HepG2 (cell line): ENCODE measurements at regions not wholly inside any gene's neighbourhood (a gene's known extent, or its start where the extent isn't known, plus 50 kb on each side); places are given as distances from the start of the nearest gene placed in this dataset.

ENCODE experiments used
- ATAC-seq: fragments of 200-7000 bp; cut with Tn5 transposase; 3 replicates; pipeline ENCODE4 v1.9.1; 2020; ENCODE audit warnings: mild to moderate bottlenecking, moderate library complexity
- BruUV-seq: library from RNA; stranded (reverse); fragments of 400-500 nt; replicated peaks from 2 replicates; lab custom pipeline; 2021; lab: Mats Ljungman, UMichigan
- CTCF ChIA-PET: fragments of 300-600 bp; formaldehyde crosslinking; extraction: SDS; loops from one replicate; lab custom pipeline; 2021; ENCODE audit warnings: low total read pairs, inconsistent platforms, low intra/inter-chr PET ratio; lab: Yijun Ruan, JAX
- POLR2A ChIA-PET: fragments of 350-600 bp; sonication (Branson Sonifier 250); formaldehyde crosslinking; loops from one replicate; lab custom pipeline; 2020; ENCODE audit warnings: antibody characterized with exemption, inconsistent platforms; lab: Yijun Ruan, JAX
- DNase-seq: peaks from one replicate; pipeline ENCODE4 v3.0.0-alpha.2; 2015; ENCODE audit warnings: low spot score
- FAIRE-seq: peaks from 3 replicates; lab custom pipeline; 2011; peaks lifted over from hg19 to GRCh38; lab: Jason Lieb, UNC
- H2AFZ ChIP-seq: one replicate; pipeline ENCODE4 v1.6.1; 2011; ENCODE audit warnings: low read length, inconsistent platforms
- H3K27ac ChIP-seq: fragments of 300-600 bp; 3 replicates; pipeline ENCODE4 v1.8.0; 2011; ENCODE audit warnings: mixed run types, mild to moderate bottlenecking, mixed read lengths, low read length, inconsistent platforms; ENCODE audit not compliant: insufficient read depth; ENCODE audit errors: extremely low read length
- H3K27me3 ChIP-seq, 2 experiments: fragments of 200-600 bp in 1 of 2; 2 replicates in 1 of 2; 3 replicates in 1 of 2; pipeline versions ENCODE4 v1.6.0 to v1.8.0; 2011; ENCODE audit warnings: low read length in 2 of 2, mild to moderate bottlenecking in 2 of 2, moderate library complexity in 2 of 2, inconsistent platforms in 1 of 2; ENCODE audit not compliant: insufficient read depth in 2 of 2, control insufficient read depth in 1 of 2
- H3K36me3 ChIP-seq, 2 experiments: fragments of 200-600 bp in 1 of 2; replicated peaks in 1 of 2; 2 replicates in 1 of 2; 3 replicates in 1 of 2; pipeline versions ENCODE4 v1.5.1 to v1.8.0; 2011; ENCODE audit warnings: low read length in 2 of 2, inconsistent platforms in 1 of 2; ENCODE audit not compliant: insufficient read depth in 2 of 2, control insufficient read depth in 1 of 2
- H3K4me1 ChIP-seq: 2 replicates; pipeline ENCODE4 v1.5.1; 2012; ENCODE audit warnings: low read length, inconsistent platforms; ENCODE audit not compliant: insufficient read depth
- H3K4me2 ChIP-seq: 2 replicates; pipeline ENCODE4 v1.6.0; 2011; ENCODE audit warnings: low read depth, low read length, inconsistent platforms
- H3K4me3 ChIP-seq, 3 experiments: fragments of 200-600 bp in 1 of 3; sonication (generic), shearing (Covaris generic) in 1 of 3; replicated peaks in 1 of 3; 2 replicates each; pipeline ENCODE4 v1.5.1; 2011 to 2016; ENCODE audit warnings: low read length in 3 of 3, inconsistent platforms in 2 of 3, low read depth in 2 of 3, mild to moderate bottlenecking in 2 of 3, control low read depth in 1 of 3, mixed read lengths in 1 of 3; ENCODE audit not compliant: insufficient read depth in 1 of 3
- H3K79me2 ChIP-seq: one replicate; pipeline ENCODE4 v1.6.1; 2011; ENCODE audit warnings: low read length, inconsistent platforms; ENCODE audit not compliant: insufficient read depth
- H3K9ac ChIP-seq: 2 replicates; pipeline ENCODE4 v1.6.0; 2011; ENCODE audit warnings: mild to moderate bottlenecking, low read depth, low read length, inconsistent platforms; ENCODE audit not compliant: insufficient read depth
- H3K9me3 ChIP-seq: 2 replicates; pipeline ENCODE4 v1.5.1; 2012; ENCODE audit warnings: mild to moderate bottlenecking, low read length
- H4K20me1 ChIP-seq: 2 replicates; pipeline ENCODE4 v1.6.0; 2011; ENCODE audit warnings: inconsistent platforms, mild to moderate bottlenecking, low read length, moderate library complexity; ENCODE audit not compliant: insufficient read depth
- MEF2D ChIP-seq: sonication (generic); formaldehyde crosslinking; IDR thresholded peaks from 2 replicates; pipeline ENCODE4 v1.5.1; 2020; ENCODE audit warnings: mild to moderate bottlenecking, missing genetic modification reagents
- ZNF724P ChIP-seq: sonication (generic); formaldehyde crosslinking; IDR thresholded peaks from 2 replicates; pipeline ENCODE4 v1.8.0; 2022; ENCODE audit warnings: missing genetic modification reagents, borderline replicate concordance
- WGBS: methylation state at CpG from one replicate; pipeline ENCODE4 v1.1.6; 2017; ENCODE audit warnings: low lambda C conversion rate; 5-methylcytosine and 5-hydroxymethylcytosine counted together
- in situ Hi-C: cut with HindIII; loops from 2 replicates; pipeline ENCODE4 v1.10.0; 2017; ENCODE audit warnings: low pct_unique_long_range_greater_than_20kb; ENCODE audit not compliant: extremely low pct_ligation_motif_present
- intact Hi-C: fragments of 100-400 bp; cut with micrococcal nuclease; formaldehyde crosslinking; loops from one replicate; pipeline ENCODE4 v1.10.0; 2022; ENCODE audit not compliant: unreplicated experiment
- TF ChIP-seq, protein P1 (sequence below): sonication (generic); formaldehyde crosslinking; IDR thresholded peaks from 2 replicates; pipeline ENCODE4 v1.8.0; 2022; ENCODE audit warnings: mild to moderate bottlenecking, missing genetic modification reagents, moderate library complexity
- TF ChIP-seq, protein P2 (sequence below): sonication (generic); formaldehyde crosslinking; IDR thresholded peaks from 2 replicates; pipeline ENCODE4 v1.8.0; 2022; ENCODE audit warnings: mild to moderate bottlenecking, missing genetic modification reagents, borderline replicate concordance
- TF ChIP-seq, protein P3 (sequence below): IDR thresholded peaks from 2 replicates; pipeline ENCODE4 v1.6.1; 2016; ENCODE audit warnings: missing biosample characterization, missing genetic modification reagents, low read depth
- TF ChIP-seq, protein P4 (sequence below): sonication (generic); formaldehyde crosslinking; IDR thresholded peaks from 2 replicates; pipeline ENCODE4 v1.8.0; 2022; ENCODE audit warnings: missing genetic modification reagents, mild to moderate bottlenecking, inconsistent platforms, borderline replicate concordance

DNA sequence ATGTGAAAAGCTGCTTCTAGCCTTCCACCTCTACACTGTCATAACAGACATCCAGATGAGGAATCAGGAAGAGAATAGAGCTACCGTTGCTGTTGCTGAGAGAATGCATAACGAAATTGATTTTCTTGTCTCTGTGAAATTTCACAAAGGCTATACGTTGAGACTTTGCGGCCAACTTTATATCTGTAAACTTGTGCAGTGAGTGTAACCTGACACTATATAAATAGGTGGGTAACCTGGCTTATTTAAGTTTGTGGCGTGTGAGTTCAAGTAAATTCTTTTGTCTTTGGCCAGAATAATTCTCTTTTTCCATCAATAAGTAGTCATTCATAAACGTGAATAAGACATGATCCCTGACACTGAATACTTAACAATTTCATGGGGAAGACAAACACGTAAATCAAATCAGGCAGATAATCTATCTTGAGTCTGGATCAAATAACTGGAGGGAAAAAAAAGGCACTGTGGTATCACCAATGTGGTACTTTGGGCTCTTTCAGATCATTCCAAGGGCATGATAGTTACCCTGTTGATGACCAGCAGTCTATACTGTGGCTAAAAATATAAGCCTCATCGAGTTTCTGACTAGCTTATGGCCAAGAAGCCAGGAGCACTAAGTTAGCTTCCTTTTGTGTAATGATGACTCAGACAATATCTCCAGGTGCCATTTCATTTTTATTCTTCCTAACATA lies 98.2 kb upstream of the RASA1 start (continued):
- TF ChIP-seq, protein P1, sequence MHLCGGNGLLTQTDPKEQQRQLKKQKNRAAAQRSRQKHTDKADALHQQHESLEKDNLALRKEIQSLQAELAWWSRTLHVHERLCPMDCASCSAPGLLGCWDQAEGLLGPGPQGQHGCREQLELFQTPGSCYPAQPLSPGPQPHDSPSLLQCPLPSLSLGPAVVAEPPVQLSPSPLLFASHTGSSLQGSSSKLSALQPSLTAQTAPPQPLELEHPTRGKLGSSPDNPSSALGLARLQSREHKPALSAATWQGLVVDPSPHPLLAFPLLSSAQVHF, result no peak
- no peak for TF ChIP-seq ZNF724P (CRISPR knock-in tag)
- no peak for TF ChIP-seq MEF2D (CRISPR knock-in tag)
- TF ChIP-seq, all 625 proteins: peak for 3

DNA sequence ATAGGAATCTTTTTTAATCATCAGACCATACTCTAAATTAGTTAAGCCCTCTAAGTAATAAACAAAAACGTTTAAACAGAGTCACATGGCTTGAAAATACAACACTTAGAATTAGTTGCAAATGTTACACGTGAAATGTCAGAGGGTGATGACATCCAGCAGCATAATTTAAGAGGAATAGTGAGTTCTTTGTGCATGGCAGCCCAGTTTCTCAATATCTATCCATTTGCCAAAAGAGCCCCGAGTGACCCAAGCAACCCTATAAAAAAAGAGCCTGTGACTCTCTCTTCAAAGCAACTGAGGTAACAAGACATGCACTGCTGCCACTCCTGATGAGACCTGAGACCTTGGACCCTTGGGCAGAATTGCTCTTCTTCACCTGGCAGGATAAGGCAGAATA lies 96.9 kb upstream of the RASA1 start:
- ChIA-PET POLR2A (no interaction called here), CTCF (no interaction called here)
- no peak for FAIRE-seq
- DNase-seq, result no peak
- 4% methylated on average over 3 of the region's 3 CpGs for WGBS
- no peak overlapping the region for H2AFZ ChIP-seq
- intact Hi-C loops, result no loop called here
- no peak overlapping the region for H3K27ac ChIP-seq
- in situ Hi-C loops, result no loop called here
- no peaks in the 10 kb centered on the region for H4K20me1 ChIP-seq
- no peaks in the 10 kb centered on the region for H3K9me3 ChIP-seq
- no peaks in the 10 kb centered on the region for H3K36me3 ChIP-seq
- H3K79me2 ChIP-seq, result no peaks in the 10 kb centered on the region
- no peaks in the 10 kb centered on the region for H3K4me1 ChIP-seq
- no peak for ATAC-seq
- H3K27me3 ChIP-seq, result no peaks in the 10 kb centered on the region; a peak in 1 of 5 replicates
- TF ChIP-seq, protein P2, sequence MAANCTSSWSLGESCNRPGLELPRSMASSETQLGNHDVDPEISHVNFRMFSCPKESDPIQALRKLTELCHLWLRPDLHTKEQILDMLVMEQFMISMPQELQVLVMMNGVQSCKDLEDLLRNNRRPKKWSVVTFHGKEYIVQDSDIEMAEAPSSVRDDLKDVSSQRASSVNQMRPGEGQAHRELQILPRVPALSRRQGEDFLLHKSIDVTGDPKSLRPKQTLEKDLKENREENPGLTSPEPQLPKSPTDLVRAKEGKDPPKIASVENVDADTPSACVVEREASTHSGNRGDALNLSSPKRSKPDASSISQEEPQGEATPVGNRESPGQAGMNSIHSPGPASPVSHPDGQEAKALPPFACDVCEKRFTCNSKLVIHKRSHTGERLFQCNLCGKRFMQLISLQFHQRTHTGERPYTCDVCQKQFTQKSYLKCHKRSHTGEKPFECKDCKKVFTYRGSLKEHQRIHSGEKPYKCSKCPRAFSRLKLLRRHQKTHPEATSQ (CRISPR knock-in tag), result no peak
- TF ChIP-seq, protein P3, sequence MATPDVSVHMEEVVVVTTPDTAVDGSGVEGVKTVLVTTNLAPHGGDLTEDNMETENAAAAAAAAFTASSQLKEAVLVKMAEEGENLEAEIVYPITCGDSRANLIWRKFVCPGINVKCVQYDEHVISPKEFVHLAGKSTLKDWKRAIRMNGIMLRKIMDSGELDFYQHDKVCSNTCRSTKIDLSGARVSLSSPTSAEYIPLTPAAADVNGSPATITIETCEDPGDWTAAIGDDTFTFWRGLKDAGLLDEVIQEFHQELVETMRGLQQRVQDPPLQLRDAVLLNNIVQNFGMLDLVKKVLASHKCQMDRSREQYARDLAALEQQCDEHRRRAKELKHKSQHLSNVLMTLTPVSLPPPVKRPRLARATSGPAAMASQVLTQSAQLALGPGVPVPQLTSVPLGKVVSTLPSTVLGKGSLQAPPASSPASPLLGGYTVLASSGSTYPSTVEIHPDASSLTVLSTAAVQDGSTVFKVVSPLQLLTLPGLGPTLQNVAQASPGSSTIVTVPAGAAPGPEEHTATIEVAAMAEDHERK (CRISPR knock-in tag), result no peak
- TF ChIP-seq, protein P4, sequence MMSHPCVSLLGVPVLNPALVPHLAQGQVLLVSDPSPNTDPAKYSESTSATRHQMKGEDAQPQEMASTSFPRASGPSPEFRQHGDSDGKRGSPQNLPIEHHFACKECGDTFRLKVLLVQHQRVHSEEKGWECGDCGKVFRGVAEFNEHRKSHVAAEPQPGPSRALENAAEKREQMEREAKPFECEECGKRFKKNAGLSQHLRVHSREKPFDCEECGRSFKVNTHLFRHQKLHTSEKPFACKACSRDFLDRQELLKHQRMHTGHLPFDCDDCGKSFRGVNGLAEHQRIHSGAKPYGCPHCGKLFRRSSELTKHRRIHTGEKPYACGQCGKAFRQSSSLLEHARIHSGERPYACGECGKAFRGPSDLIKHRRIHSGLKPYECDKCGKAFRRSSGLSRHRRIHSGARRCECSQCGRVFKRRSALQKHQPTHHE (CRISPR knock-in tag), result no peak
- H3K4me3 ChIP-seq, result no peak overlapping the region
- H3K4me2 ChIP-seq, result no peak overlapping the region
- no peak overlapping the region for H3K9ac ChIP-seq
- BruUV-seq, result no TSS peak
